RWPE1 (cell line): ENCODE measurements at regions not wholly inside any gene's neighbourhood (a gene's known extent, or its start where the extent isn't known, plus 50 kb on each side); places are given as distances from the start of the nearest gene placed in this dataset.

Experiments used
- CTCF ChIA-PET: fragments of 350-600 bp; sonication (Branson Sonifier 250); formaldehyde crosslinking; extraction: SDS; loops from one replicate; lab custom pipeline; 2021; lab: Yijun Ruan, JAX
- POLR2A ChIA-PET: fragments of 400-600 bp; formaldehyde crosslinking; extraction: SDS; loops from one replicate; lab custom pipeline; 2020; ENCODE audit warnings: antibody characterized with exemption; ENCODE audit not compliant: low non-redundant PET; lab: Yijun Ruan, JAX
- DNase-seq: peaks from one replicate; pipeline ENCODE4 v3.0.0; 2012; ENCODE audit warnings: low spot score
- H3K27ac ChIP-seq: fragments of 450-650 bp; 2 replicates; pipeline ENCODE4 v1.5.1; 2017
- TF ChIP-seq, protein P1 (sequence below): fragments of 450-650 bp; conservative IDR thresholded peaks from 2 replicates; pipeline ENCODE4 v1.5.1; 2017; ENCODE audit warnings: low read depth, mild to moderate bottlenecking

DNA sequence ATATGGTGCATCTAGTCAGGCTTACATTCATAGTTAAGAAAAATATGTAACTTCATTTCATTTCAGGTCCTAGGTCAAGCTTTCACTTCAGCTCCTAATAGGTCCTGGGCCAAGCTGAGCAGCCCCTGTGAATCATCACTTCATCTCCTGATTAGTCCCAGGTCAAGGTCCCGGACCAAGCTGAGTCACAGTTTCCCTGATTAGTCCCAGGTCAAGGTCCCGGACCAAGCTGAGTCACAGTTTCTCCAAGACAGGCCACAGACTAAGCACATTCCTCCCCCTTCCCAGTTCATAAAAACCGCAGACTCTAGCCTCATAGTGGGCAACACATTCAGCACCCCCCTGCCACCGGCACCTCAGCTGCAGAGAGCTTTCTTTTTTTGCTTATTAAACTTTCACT, 1331.8 kb downstream of the PCDH19 start:
- H3K27ac ChIP-seq, result no peak overlapping the region
- DNase-seq, result no peak
- POLR2A ChIA-PET, result no interaction called here
- TF ChIP-seq, protein P1, sequence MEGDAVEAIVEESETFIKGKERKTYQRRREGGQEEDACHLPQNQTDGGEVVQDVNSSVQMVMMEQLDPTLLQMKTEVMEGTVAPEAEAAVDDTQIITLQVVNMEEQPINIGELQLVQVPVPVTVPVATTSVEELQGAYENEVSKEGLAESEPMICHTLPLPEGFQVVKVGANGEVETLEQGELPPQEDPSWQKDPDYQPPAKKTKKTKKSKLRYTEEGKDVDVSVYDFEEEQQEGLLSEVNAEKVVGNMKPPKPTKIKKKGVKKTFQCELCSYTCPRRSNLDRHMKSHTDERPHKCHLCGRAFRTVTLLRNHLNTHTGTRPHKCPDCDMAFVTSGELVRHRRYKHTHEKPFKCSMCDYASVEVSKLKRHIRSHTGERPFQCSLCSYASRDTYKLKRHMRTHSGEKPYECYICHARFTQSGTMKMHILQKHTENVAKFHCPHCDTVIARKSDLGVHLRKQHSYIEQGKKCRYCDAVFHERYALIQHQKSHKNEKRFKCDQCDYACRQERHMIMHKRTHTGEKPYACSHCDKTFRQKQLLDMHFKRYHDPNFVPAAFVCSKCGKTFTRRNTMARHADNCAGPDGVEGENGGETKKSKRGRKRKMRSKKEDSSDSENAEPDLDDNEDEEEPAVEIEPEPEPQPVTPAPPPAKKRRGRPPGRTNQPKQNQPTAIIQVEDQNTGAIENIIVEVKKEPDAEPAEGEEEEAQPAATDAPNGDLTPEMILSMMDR, result no peak
- CTCF ChIA-PET, result no interaction called here

DNA sequence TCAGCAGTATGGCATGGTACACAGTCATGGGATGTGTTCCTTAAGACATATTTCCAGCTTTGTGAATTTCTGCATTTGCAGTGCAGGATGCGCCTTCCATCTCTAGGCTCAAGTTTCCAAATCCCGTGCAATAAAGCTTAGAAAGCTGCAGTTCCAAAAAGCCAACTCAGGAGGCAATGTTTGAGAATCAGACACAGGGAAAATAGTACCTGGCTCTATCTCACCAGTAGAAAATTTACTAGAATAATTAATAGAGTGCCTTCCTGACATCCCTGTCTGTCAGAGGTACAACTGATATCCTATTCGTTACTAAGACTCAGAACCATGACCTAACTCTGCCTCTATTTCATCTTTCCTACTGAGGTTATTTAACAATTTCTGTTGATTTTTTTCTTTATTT, 1333.0 kb downstream of the PCDH19 start:
- POLR2A ChIA-PET, result no interaction called here
- CTCF ChIA-PET, result no interaction called here
- DNase-seq, result no peak
- H3K27ac ChIP-seq, result no peak overlapping the region
- TF ChIP-seq, protein P1, result no peak

DNA sequence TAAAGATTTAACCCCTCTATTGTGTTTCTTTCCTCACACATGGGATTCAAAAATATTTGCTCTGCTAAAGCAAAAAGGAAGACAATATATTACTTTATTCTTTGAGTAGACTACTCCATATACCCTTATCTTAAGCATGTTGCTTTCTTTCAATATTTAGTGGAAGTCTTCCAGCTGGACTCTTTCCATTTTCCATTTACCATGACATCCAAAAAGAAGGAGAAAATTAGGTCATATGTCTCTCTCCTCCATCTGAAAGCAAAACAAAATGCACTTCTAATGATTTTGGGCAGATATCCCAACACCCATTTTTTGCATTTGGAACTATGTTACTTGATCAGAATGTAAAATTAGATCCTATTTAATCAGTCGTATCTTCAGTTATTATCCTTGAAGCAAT, 1336.5 kb downstream of the PCDH19 start:
- DNase-seq, result no peak
- ChIA-PET POLR2A (no interaction called here), CTCF (no interaction called here)
- TF ChIP-seq, protein P1, result no peak
- H3K27ac ChIP-seq, result no peak overlapping the region

DNA sequence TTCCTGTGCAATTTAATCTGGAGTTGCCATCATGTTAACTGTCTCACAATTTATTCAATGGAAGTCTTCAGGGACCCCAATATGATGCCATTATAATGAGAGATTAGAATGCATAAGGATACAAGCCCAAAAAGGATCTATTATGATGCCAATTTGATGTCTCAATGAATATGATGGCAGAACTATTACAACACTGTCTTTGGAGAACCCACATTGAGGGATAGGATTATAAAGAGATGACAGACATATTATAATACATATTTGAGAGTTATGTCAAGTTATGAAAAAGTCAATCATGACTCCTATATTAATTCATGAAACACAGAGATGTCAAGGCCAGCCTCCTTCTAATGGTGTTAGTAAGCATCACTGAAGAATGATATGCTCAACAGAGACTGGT, 1358.4 kb downstream of the PCDH19 start:
- CTCF ChIA-PET, result no interaction called here
- H3K27ac ChIP-seq, result no peak overlapping the region
- POLR2A ChIA-PET, result no interaction called here
- no peak for DNase-seq
- TF ChIP-seq, protein P1, result no peak

DNA sequence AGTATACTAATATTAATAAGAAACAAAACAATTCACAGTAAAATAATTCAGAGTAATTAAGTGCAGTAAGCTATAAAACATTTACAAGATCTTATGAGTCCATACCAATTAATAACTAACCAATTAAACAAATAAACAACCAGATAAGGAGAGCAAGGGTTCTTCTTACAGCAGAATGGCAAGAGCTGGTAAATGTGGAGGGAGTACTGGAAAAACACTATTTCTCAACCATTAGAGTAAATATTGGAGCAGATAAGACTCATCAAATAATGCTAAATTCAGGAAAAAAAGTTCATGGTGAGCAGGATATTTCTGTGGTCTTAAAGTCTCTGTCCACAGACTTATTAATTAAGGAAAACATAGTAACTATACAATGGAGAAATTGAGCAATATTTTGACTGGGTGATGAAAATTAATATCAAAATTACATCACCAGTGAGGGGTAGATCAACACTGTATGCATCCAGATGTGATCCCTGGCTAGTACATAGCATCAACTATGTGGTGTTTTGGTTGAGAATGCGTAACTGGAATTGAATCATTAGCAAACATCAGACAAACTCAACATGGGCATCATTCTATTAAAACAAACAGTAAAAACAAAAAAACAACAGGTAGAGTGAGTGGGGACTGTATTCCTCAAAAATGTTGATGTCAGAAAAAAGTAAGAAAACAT, 1376.7 kb downstream of the PCDH19 start:
- no peak overlapping the region for H3K27ac ChIP-seq
- TF ChIP-seq, protein P1, result no peak
- ChIA-PET POLR2A (no interaction called here), CTCF (no interaction called here)
- DNase-seq, result no peak

DNA sequence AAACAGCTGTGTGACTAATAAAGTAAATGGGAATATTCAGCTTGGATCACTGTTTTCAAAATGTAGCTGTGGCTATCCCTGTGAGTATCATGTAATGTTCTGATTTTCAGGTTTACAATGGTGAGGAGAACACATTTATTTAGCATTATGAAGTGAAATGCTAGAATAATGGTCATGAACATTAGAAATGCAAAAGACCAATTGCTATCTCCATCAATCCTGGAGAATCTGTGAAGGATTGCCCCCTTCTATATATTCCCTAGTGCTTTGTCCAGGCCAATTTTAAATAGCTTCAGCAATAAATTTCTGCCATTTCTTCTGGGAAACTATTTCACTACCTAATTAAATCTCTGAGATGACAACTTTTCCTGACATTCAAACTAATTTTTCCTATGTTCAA, 1399.1 kb downstream of the PCDH19 start:
- TF ChIP-seq, protein P1, result no peak
- CTCF ChIA-PET, result no interaction called here

More for the DNA sequence above, 1399.1 kb downstream of the PCDH19 start:
- POLR2A ChIA-PET, result no interaction called here
- no peak for DNase-seq
- no peak overlapping the region for H3K27ac ChIP-seq
